AG09319 (cell line): ENCODE measurements at regions not wholly inside any gene's neighbourhood (a gene's known extent, or its start where the extent isn't known, plus 50 kb on each side); places are given as distances from the start of the nearest gene placed in this dataset.
"Not testable (repeated sequence)": the region's sequence is repeated elsewhere in the genome, so short reads cannot be mapped to it uniquely, and the experiment has no call there.

Experiments used
- DNase-seq: peaks from one replicate; pipeline ENCODE4 v3.0.0-alpha.2; 2010; ENCODE audit warnings: low read depth; ENCODE audit errors: extremely low read depth
- TF ChIP-seq, protein P1 (sequence below): IDR thresholded peaks from 2 replicates; pipeline ENCODE4 v1.5.1; 2011; ENCODE audit warnings: low read depth, mild to moderate bottlenecking, inconsistent platforms, low read length, moderate library complexity

DNA sequence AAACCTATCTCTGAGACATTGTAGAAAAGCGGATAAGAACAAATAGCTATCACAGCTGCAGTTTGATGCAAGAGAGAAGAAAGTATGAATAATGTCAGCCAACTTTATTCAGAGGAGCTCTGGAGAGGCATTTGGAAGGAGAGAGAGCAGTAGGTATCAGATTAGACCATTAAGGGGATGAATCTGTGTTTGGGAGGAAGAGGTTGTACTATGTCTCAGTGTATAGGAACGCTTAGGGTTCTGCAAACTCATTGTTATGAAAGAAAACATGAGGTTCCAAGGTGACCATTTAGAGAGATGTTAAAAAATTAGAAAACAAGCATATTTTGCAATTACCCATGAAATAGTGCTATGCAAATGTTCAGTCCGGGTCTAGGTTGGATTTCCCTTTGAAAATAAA is 207.5 kb upstream of the GNAI1 start:
- TF ChIP-seq, protein P1, sequence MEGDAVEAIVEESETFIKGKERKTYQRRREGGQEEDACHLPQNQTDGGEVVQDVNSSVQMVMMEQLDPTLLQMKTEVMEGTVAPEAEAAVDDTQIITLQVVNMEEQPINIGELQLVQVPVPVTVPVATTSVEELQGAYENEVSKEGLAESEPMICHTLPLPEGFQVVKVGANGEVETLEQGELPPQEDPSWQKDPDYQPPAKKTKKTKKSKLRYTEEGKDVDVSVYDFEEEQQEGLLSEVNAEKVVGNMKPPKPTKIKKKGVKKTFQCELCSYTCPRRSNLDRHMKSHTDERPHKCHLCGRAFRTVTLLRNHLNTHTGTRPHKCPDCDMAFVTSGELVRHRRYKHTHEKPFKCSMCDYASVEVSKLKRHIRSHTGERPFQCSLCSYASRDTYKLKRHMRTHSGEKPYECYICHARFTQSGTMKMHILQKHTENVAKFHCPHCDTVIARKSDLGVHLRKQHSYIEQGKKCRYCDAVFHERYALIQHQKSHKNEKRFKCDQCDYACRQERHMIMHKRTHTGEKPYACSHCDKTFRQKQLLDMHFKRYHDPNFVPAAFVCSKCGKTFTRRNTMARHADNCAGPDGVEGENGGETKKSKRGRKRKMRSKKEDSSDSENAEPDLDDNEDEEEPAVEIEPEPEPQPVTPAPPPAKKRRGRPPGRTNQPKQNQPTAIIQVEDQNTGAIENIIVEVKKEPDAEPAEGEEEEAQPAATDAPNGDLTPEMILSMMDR = no peak
- DNase-seq = no peak

DNA sequence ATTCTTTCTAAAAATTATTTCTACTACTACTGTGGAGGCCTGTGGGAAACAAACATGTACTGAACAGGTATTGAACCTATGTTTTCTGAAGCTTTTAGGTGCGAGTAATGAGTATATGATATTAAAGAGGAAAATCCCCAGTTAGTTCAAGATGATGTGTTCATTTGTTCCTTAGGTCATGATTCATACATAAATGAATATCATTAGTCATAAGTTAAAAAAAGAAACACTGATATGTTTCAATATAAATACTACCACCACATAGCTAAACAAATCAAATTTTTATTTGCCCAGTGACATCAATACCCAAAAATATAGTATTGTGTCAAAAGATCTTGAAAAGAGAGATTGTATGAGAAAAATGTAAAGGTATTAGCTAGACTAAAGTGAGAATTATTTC is 210.7 kb upstream of the GNAI1 start:
- no peak for DNase-seq

DNA sequence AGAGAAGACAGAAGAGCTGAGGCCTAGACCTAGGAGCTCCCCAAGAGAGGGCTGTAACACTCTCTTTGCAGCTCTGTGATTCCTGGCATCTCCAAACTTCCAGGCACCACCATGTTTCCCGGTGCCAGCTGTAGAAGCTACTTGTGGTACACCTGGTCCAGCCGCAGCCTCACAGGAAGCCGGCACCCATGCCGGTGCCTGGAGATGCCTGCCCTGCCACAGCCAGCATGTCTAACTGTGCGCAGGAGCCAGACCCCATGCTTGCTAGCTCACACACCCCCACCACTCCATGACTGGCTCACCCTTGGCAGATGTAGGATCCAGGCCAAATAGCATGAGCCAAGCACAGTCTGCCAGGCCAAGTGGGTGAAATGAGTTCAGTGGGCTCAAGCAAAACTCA is 211.7 kb upstream of the GNAI1 start:
- DNase-seq = no peak
- TF ChIP-seq, protein P1 = no peak

More for the DNA sequence above, 210.7 kb upstream of the GNAI1 start:
- TF ChIP-seq, protein P1 = no peak

DNA sequence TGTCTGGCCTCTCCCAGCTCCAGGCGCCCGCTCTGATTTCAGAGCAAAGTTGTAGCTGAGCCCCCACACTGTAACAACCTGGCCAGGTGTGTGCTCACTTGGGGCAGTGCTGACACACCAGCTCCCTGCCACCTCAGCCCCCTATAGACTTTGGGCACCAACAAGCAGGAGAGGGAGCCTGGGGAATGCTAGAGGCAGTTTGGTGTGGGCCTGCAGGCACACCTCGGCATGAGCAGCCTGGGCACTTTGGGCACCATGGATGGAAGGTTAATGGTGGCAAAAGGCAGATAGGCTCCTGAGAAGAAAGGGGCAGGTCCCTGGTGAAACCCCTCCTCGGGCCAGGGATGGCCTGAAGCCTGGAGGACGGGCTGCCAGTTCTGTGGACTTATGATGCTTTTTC is 212.7 kb upstream of the GNAI1 start:
- TF ChIP-seq, protein P1 = no peak
- no peak for DNase-seq

DNA sequence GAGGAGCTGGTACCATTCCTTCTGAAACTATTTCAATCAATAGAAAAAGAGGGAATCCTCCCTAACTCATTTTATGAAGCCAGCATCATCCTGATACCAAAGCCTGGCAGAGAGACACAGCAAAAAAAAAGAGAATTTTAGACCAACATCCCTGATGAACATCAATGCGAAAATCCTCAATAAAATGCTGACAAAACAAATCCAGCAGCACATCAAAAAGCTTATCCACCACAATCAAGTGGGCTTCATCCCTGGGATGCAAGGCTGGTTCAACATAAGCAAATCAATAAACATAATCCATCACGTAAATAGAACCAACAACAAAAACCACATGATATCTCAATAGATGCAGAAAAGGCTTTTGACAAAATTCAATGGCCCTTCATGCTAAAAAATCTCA is 216.0 kb upstream of the GNAI1 start:
- DNase-seq = not testable (repeated sequence)

DNA sequence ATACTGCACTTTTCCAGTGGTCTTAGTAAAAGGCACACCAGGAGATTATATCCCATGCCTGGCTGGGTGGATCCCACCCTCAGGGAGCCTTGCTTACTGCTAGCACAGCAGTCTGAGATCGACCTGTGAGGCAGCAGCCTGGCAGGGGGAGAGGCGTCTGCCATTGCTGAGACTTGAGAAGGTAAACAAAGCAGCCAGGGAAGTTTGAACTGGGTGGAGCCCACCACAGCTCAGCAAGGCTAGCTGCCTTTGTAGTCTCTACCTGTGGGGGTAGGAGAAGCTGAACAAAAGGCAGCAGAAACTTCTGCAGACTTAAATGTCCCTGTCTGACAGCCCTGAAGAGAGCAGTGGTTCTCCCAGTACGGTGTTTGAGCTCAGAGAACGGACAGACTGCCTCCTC is 219.3 kb upstream of the GNAI1 start:
- not testable (repeated sequence) for DNase-seq

DNA sequence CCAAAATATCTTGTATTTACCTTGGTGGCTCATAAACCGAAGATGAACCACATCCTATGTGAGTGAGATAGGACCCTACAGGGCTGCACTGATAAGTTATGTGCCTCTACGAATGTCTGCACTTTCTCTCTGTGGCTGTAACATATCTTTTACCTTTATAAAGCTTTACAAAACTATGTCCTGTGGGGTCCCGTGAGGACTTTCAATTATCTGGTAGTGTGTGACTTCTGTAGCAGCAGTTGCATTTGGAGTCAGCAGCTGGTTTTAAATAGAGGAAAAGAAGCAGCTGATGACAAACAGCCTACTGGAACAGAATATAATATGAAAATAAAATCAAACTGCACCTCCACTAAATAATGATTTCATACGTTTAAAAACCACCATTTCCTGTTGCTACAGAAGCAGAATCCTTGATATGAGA is 222.4 kb upstream of the GNAI1 start:
- no peak for DNase-seq
- TF ChIP-seq, protein P1 = no peak

DNA sequence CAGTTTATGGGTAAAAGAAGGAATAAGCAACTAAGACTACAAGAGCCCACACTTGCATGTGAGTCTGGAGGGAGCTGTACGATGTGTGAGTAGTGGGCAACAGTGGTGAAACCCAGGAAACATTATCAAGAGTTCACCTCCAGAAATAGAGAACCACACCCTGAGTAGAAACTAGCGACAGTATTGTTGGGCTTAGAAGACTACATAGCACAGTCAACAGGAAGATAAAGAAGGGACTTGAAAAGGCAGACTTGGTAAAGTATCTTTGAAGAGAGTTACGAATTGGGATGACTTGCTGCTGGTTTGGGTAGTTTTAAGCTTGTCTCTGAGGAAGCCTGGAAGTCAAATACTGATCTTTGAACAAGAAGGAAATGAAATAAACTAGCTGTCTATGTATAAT is 223.2 kb upstream of the GNAI1 start:
- no peak for DNase-seq
- TF ChIP-seq, protein P1 = no peak

DNA sequence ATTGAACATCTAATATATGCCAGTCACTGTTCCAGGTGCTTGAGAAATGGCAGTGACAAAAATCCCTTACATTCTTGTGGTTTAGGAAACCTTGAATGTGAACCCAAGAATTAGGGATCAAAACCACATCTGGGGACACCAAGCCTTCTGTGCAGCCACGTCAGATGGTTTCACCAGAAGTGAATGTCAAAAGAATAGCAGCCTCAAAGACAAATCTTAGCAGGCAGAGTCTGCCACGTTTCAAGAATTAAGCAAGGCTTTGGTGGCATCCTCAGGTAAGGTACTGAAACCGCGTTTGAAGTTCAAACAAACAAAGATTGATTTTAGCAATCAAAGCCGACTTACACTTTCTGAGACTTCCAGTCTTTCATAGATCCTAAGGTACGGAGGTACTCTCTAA is 225.5 kb upstream of the GNAI1 start:
- TF ChIP-seq, protein P1 = no peak
- DNase-seq = no peak
